Neural cell (in vitro differentiated cells): ENCODE measurements at regions not wholly inside any gene's neighbourhood (a gene's known extent, or its start where the extent isn't known, plus 50 kb on each side); places are given as distances from the start of the nearest gene placed in this dataset.

Experiments used
- H2AFZ ChIP-seq: fragments of 200-600, 300-800 bp; sonication (generic), shearing (Covaris generic); 2 replicates; pipeline ENCODE4 v1.6.0; 2014; ENCODE audit warnings: low read depth, mild to moderate bottlenecking, antibody characterized with exemption, low read length, moderate library complexity
- H3F3A ChIP-seq: fragments of 200-600 bp; shearing (Covaris generic); 2 replicates; pipeline ENCODE4 v1.6.1; 2016; ENCODE audit warnings: mild to moderate bottlenecking, moderate library complexity, mixed read lengths, antibody characterized with exemption, low read length; ENCODE audit not compliant: insufficient read depth, poor library complexity, severe bottlenecking
- H3K27ac ChIP-seq: fragments of 200-600, 300-800 bp; sonication (generic), shearing (Covaris generic); 2 replicates; pipeline ENCODE4 v1.5.1; 2014; ENCODE audit warnings: mild to moderate bottlenecking, low read length, moderate library complexity
- H3K27me3 ChIP-seq: fragments of 300-800, 200-600 bp; sonication (generic), shearing (Covaris generic); 2 replicates; pipeline ENCODE4 v1.6.0; 2014; ENCODE audit warnings: mild to moderate bottlenecking, low read depth, low read length, moderate library complexity; ENCODE audit not compliant: insufficient read depth
- H3K36me3 ChIP-seq: fragments of 300-800, 200-600 bp; sonication (generic), shearing (Covaris generic); 2 replicates; pipeline ENCODE4 v1.5.1; 2014; ENCODE audit warnings: mild to moderate bottlenecking, antibody characterized with exemption, low read length, moderate library complexity; ENCODE audit not compliant: insufficient read depth
- H3K4me2 ChIP-seq: fragments of 300-800, 200-600 bp; sonication (generic), shearing (Covaris generic); 2 replicates; pipeline ENCODE4 v1.6.0; 2014; ENCODE audit warnings: mild to moderate bottlenecking, low read length
- H3K4me3 ChIP-seq: fragments of 300-800, 200-600 bp; sonication (generic), shearing (Covaris generic); 2 replicates; pipeline ENCODE4 v1.5.1; 2014; ENCODE audit warnings: mild to moderate bottlenecking, low read length, moderate library complexity
- H3K79me2 ChIP-seq: fragments of 200-600 bp; shearing (Covaris generic); replicated peaks from 2 replicates; pipeline ENCODE4 v1.6.0; 2014; ENCODE audit warnings: mild to moderate bottlenecking, low read length, moderate library complexity; ENCODE audit not compliant: insufficient read depth
- H3K9ac ChIP-seq: fragments of 300-800, 200-600 bp; sonication (generic), shearing (Covaris generic); 2 replicates; pipeline ENCODE4 v1.6.1; 2016; ENCODE audit warnings: mild to moderate bottlenecking, low read length, mixed read lengths
- H3K9me2 ChIP-seq: fragments of 200-600 bp; shearing (Covaris generic); 2 replicates; pipeline ENCODE4 v1.6.1; 2016; ENCODE audit warnings: mild to moderate bottlenecking, low read length, mixed read lengths; ENCODE audit not compliant: insufficient read depth
- H3K9me3 ChIP-seq: fragments of 200-600, 300-800 bp; sonication (generic), shearing (Covaris generic); 2 replicates; pipeline ENCODE4 v1.6.1; 2016; ENCODE audit warnings: mild to moderate bottlenecking, mixed run types, low read length, moderate library complexity, mixed read lengths
- H4K20me1 ChIP-seq: fragments of 200-600 bp; shearing (Covaris generic); 2 replicates; pipeline ENCODE4 v1.6.1; 2016; ENCODE audit warnings: mild to moderate bottlenecking, mixed run types; ENCODE audit not compliant: insufficient read depth
- EP300 ChIP-seq: fragments of 450-650 bp; conservative IDR thresholded peaks from 2 replicates; pipeline ENCODE4 v1.6.1; 2014; ENCODE audit warnings: antibody characterized with exemption, mild to moderate bottlenecking, moderate library complexity; ENCODE audit not compliant: poor library complexity, severe bottlenecking
- EZH2 ChIP-seq: fragments of 200-600, 300-800 bp; shearing (Covaris generic), sonication (generic); IDR thresholded peaks from 2 replicates; pipeline ENCODE4 v1.6.1; 2014; ENCODE audit warnings: antibody characterized with exemption, low read length, borderline replicate concordance, mild to moderate bottlenecking; ENCODE audit not compliant: insufficient read depth, poor library complexity, severe bottlenecking
- MXI1 ChIP-seq: fragments of 450-650 bp; conservative IDR thresholded peaks from 2 replicates; pipeline ENCODE4 v1.6.1; 2014; ENCODE audit warnings: antibody characterized with exemption, mild to moderate bottlenecking; ENCODE audit not compliant: poor library complexity, severe bottlenecking
- POLR2AphosphoS5 ChIP-seq: IDR thresholded peaks from 2 replicates; pipeline ENCODE4 v1.6.1; 2012
- RAD21 ChIP-seq: fragments of 450-650 bp; conservative IDR thresholded peaks from 2 replicates; pipeline ENCODE4 v1.6.1; 2014; ENCODE audit warnings: antibody characterized with exemption, mild to moderate bottlenecking, moderate library complexity
- SMC3 ChIP-seq: fragments of 450-650 bp; conservative IDR thresholded peaks from 2 replicates; pipeline ENCODE4 v1.6.1; 2014; ENCODE audit warnings: antibody characterized with exemption, mild to moderate bottlenecking, moderate library complexity; ENCODE audit not compliant: poor library complexity
- TAF1 ChIP-seq: IDR thresholded peaks from 2 replicates; pipeline ENCODE4 v1.6.1; 2012; ENCODE audit warnings: low read depth
- TF ChIP-seq, protein P1 (sequence below): IDR thresholded peaks from 2 replicates; pipeline ENCODE4 v1.6.1; 2012; ENCODE audit warnings: borderline replicate concordance
- TF ChIP-seq, protein P2 (sequence below): fragments of 450-650 bp; IDR thresholded peaks from 2 replicates; pipeline ENCODE4 v1.5.1; 2014; ENCODE audit warnings: antibody characterized with exemption, mild to moderate bottlenecking, moderate library complexity; ENCODE audit not compliant: poor library complexity, severe bottlenecking

DNA sequence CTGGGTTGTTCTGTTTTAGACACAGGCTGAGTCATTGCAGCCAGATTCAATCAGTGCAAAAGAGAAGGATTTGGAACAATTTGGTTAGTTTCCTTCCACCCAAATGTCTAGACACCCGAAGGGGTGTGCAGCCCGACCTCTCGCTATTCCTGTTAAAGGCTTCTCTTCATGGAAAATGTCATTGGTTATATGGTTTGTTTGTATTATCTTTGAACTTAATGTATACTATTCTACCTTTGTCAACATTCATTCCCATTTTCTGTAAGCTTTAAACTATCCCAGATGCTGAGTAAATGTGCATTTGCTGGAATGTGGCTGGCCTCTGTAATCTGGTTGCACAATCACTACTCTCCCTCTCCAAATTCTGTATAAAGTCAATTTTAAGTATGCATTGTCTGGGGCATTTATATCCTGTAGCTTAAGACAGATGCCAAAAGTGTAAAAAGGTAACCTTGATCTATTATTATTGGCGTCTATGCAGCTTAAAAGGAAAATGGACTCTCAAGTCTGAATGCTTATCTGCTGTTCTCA lies 80.4 kb upstream of the RND3 start:
- Histone ChIP-seq H3F3A (no peaks in the 10 kb centered on the region), H3K36me3 (no peaks in the 10 kb centered on the region), H3K27ac (no peak overlapping the region), H3K9ac (no peak overlapping the region), H3K9me3 (no peaks in the 10 kb centered on the region), H3K79me2 (no peaks in the 10 kb centered on the region), H4K20me1 (no peaks in the 10 kb centered on the region), H3K27me3 (no peaks in the 10 kb centered on the region), H3K4me2 (no peak overlapping the region), H2AFZ (no peak overlapping the region), H3K9me2 (no peaks in the 10 kb centered on the region), H3K4me3 (no peak overlapping the region)
- TF ChIP-seq EP300 (peak; percentile 53), MXI1 (no peak), SMC3 (no peak)

DNA sequence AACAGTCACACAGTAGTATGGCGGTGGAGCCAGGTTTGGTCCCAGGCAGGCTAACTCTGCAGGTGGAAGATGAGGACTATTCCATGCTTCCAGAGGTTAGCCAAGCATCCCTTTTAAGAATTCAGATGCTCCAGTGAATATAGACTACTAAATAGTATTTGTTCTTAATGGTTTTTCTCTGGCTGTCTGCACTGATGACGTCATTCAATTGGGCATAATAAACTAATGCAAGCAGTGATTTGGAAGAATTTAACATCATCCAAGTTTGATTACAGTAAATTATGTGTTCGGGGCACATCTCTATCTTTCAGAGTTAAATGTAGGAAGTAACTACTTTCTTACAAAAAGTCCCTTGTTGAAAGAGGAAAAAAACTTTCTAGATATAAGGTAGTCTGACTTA lies 78.8 kb upstream of the RND3 start:
- Histone ChIP-seq H3K4me2 (no peak overlapping the region), H4K20me1 (no peaks in the 10 kb centered on the region), H3K9me2 (no peaks in the 10 kb centered on the region), H3K27me3 (no peaks in the 10 kb centered on the region), H3K4me3 (no peak overlapping the region), H3K79me2 (no peaks in the 10 kb centered on the region), H2AFZ (no peak overlapping the region), H3K27ac (no peak overlapping the region), H3K9me3 (no peaks in the 10 kb centered on the region), H3K36me3 (no peaks in the 10 kb centered on the region), H3F3A (no peaks in the 10 kb centered on the region), H3K9ac (no peak overlapping the region)
- TF ChIP-seq SMC3 (no peak), EZH2 (no peak), EP300 (no peak), MXI1 (no peak), POLR2AphosphoS5 (no peak), RAD21 (no peak), TAF1 (no peak)
- TF ChIP-seq, protein P1, sequence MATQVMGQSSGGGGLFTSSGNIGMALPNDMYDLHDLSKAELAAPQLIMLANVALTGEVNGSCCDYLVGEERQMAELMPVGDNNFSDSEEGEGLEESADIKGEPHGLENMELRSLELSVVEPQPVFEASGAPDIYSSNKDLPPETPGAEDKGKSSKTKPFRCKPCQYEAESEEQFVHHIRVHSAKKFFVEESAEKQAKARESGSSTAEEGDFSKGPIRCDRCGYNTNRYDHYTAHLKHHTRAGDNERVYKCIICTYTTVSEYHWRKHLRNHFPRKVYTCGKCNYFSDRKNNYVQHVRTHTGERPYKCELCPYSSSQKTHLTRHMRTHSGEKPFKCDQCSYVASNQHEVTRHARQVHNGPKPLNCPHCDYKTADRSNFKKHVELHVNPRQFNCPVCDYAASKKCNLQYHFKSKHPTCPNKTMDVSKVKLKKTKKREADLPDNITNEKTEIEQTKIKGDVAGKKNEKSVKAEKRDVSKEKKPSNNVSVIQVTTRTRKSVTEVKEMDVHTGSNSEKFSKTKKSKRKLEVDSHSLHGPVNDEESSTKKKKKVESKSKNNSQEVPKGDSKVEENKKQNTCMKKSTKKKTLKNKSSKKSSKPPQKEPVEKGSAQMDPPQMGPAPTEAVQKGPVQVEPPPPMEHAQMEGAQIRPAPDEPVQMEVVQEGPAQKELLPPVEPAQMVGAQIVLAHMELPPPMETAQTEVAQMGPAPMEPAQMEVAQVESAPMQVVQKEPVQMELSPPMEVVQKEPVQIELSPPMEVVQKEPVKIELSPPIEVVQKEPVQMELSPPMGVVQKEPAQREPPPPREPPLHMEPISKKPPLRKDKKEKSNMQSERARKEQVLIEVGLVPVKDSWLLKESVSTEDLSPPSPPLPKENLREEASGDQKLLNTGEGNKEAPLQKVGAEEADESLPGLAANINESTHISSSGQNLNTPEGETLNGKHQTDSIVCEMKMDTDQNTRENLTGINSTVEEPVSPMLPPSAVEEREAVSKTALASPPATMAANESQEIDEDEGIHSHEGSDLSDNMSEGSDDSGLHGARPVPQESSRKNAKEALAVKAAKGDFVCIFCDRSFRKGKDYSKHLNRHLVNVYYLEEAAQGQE: no peak
- TF ChIP-seq, protein P2, sequence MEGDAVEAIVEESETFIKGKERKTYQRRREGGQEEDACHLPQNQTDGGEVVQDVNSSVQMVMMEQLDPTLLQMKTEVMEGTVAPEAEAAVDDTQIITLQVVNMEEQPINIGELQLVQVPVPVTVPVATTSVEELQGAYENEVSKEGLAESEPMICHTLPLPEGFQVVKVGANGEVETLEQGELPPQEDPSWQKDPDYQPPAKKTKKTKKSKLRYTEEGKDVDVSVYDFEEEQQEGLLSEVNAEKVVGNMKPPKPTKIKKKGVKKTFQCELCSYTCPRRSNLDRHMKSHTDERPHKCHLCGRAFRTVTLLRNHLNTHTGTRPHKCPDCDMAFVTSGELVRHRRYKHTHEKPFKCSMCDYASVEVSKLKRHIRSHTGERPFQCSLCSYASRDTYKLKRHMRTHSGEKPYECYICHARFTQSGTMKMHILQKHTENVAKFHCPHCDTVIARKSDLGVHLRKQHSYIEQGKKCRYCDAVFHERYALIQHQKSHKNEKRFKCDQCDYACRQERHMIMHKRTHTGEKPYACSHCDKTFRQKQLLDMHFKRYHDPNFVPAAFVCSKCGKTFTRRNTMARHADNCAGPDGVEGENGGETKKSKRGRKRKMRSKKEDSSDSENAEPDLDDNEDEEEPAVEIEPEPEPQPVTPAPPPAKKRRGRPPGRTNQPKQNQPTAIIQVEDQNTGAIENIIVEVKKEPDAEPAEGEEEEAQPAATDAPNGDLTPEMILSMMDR: no peak

DNA sequence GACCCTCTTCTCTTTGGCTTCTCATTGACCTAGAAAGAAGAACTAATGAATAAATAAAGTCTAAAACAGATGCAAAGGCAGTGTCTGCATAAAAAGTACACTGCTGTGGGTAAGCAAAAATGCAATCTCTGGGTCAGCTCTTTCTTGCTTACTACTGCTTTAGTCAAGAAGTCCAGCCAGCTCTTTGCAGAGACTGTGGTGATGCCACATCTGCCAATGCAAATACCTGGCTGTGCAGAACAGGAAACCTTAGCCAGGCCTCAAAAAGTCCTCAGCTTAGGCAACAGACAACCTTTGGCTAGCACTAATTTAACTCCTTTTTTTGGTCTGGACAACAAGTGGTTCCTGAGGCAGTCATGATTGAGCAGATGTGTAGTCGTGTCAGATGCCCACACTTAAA lies 73.6 kb upstream of the RND3 start:
- H3K27ac ChIP-seq: no peak overlapping the region

More for the DNA sequence above, 73.6 kb upstream of the RND3 start:
- Histone ChIP-seq H3K27me3 (no peaks in the 10 kb centered on the region), H3K9ac (no peak overlapping the region), H3K4me2 (no peak overlapping the region), H3K9me2 (no peaks in the 10 kb centered on the region), H4K20me1 (no peaks in the 10 kb centered on the region), H3K4me3 (no peak overlapping the region), H3F3A (no peaks in the 10 kb centered on the region), H3K9me3 (no peaks in the 10 kb centered on the region), H3K36me3 (no peaks in the 10 kb centered on the region), H2AFZ (no peak overlapping the region), H3K79me2 (no peaks in the 10 kb centered on the region)
- no peak for TF ChIP-seq MXI1
- no peak for TF ChIP-seq EZH2
- no peak for TF ChIP-seq SMC3
- no peak for TF ChIP-seq POLR2AphosphoS5
- TF ChIP-seq RAD21: no peak
- no peak for TF ChIP-seq EP300
- TF ChIP-seq, protein P2: no peak
- no peak for TF ChIP-seq TAF1
- TF ChIP-seq, protein P1: no peak
